Astrocyte of the spinal cord (primary cell): ENCODE measurements at regions not wholly inside any gene's neighbourhood (a gene's known extent, or its start where the extent isn't known, plus 50 kb on each side); places are given as distances from the start of the nearest gene placed in this dataset.

Experiments
- DNase-seq: peaks from one replicate; pipeline ENCODE4 v3.0.0; 2011; ENCODE audit warnings: low read depth, low spot score
- H3K4me3 ChIP-seq: 2 replicates; pipeline ENCODE4 v1.5.1; 2011; ENCODE audit warnings: low read depth, mild to moderate bottlenecking, low read length, moderate library complexity
- in situ Hi-C: cut with HindIII; loops from 2 replicates; pipeline ENCODE4 v1.10.0; 2017; ENCODE audit warnings: low sequenced_read_pairs
- TF ChIP-seq, protein P1 (sequence below): IDR thresholded peaks from 2 replicates; pipeline ENCODE4 v1.5.1; 2012; ENCODE audit warnings: low read depth, mild to moderate bottlenecking, low read length, inconsistent platforms

DNA sequence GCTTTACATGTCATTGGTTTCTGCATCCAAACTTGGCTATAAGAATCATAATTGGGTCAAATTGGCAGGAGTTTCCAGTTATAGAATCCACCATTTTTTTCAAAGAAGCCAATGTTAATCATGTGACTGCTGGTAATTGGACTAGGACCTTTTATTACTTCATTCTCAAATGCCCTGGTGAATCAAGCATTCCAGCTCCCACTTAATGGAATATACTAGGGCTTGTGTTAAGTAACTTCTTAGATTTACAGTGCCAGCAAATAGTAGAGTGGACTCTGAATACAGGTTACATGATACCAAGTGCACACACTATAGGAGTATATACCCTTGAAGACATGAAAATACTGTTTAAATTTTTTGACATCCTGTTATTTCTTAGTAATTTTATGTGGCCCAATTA lies 96.7 kb downstream of the NUDT12 start:
- in situ Hi-C loops, result no loop called here
- H3K4me3 ChIP-seq, result no peak overlapping the region
- no peak for DNase-seq
- TF ChIP-seq, protein P1, sequence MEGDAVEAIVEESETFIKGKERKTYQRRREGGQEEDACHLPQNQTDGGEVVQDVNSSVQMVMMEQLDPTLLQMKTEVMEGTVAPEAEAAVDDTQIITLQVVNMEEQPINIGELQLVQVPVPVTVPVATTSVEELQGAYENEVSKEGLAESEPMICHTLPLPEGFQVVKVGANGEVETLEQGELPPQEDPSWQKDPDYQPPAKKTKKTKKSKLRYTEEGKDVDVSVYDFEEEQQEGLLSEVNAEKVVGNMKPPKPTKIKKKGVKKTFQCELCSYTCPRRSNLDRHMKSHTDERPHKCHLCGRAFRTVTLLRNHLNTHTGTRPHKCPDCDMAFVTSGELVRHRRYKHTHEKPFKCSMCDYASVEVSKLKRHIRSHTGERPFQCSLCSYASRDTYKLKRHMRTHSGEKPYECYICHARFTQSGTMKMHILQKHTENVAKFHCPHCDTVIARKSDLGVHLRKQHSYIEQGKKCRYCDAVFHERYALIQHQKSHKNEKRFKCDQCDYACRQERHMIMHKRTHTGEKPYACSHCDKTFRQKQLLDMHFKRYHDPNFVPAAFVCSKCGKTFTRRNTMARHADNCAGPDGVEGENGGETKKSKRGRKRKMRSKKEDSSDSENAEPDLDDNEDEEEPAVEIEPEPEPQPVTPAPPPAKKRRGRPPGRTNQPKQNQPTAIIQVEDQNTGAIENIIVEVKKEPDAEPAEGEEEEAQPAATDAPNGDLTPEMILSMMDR, result no peak

DNA sequence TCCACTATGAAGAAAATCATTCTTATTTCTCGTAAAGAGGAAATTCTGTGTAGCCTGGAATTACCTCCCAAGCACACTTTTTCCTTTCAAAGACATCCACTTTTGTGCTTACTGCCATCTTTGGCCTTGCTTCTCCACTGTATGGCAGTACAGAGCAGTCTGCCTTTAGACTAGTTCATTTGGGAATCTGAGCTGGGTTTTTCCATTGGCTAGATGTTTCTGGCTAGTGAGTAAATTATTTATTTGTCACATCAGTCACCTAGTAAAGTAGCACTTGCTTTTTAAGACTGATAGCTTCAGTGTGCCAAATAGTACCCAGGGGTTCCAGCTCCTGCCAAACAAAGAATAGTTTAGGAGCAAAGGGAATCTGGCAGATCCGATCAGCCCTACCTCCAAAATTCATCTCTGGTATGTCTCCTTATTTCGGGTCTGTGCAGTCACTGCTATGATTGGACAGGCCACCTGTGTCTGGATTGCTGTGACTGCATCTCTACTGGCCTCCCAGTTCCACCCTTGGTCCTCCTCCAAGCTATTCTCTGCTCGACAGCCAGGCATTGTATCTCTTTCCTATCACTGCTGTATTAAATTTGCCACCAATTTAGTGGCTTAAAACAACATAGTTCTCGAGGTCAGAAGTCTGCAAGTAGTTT lies 97.6 kb downstream of the NUDT12 start:
- in situ Hi-C loops, result no loop called here
- no peak for DNase-seq
- TF ChIP-seq, protein P1, result peak; percentile 26
- H3K4me3 ChIP-seq, result no peak overlapping the region

DNA sequence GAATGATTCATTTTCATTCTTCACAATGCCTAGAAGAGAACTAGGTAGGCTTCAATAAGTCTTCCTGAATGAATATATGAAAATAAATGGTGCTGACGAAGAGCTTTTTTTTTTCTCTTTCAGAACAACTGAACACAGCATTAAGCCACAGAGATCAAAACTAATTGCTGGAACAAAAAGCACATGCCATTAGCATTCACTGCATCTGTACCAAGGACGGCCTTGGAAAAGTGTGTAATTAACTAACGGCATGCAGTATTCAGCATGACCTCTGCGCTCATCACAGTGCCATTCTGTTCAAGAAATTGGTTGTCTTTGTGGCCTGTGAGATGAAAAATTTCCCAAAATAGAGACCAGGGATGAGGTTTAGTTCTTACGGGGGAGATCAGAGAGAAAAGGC lies 99.3 kb downstream of the NUDT12 start:
- in situ Hi-C loops, result no loop called here
- TF ChIP-seq, protein P1, result no peak
- no peak overlapping the region for H3K4me3 ChIP-seq
- no peak for DNase-seq

DNA sequence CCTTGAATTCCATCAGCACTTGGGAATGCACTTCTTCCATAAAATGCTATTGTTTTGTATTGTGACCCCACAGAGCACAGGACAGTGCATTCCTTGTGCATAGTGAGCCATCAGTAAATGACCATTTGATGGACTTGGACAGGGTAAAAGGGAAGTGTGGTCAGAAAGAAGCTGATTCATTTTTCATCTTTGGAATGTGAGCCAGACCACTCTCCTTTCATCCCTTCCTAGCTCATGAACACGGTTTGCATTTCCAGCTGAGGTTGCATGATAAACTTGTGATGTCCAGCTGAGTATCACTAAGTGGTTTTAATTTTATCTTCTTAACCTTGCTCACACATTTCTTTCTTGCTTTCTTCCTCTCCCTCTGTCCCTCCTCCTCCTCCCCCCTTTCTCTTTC lies 101.3 kb downstream of the NUDT12 start:
- no peak overlapping the region for H3K4me3 ChIP-seq
- TF ChIP-seq, protein P1, result no peak
- DNase-seq, result peak; percentile 86
- in situ Hi-C loops, result no loop called here

DNA sequence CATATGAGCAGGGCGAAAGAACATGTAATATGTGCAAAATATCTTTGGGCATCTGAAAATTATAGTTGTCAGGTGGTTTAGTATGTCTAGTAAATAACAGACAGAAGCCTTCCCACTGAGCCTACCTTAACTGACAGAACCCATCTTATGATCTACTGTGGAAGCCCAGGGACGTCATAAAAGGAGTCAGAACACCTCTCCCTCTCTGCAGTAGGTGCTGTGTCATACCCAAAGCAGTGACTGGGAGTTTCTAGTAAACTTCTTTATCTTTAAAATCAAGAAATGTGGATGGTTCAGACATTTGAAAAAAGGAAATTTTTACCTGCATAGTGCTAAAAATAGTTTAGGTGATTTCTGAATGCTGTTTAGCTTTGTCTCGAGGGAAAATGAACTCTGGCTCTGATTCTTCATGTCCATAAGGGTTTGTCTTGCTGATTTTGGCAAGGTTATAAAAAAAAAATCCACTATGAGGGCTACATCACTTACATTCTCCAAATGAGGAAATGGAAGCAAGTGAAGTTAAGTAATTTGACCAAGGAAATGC lies 104.0 kb downstream of the NUDT12 start:
- in situ Hi-C loops, result no loop called here
- TF ChIP-seq, protein P1, result no peak
- no peak overlapping the region for H3K4me3 ChIP-seq
- no peak for DNase-seq

DNA sequence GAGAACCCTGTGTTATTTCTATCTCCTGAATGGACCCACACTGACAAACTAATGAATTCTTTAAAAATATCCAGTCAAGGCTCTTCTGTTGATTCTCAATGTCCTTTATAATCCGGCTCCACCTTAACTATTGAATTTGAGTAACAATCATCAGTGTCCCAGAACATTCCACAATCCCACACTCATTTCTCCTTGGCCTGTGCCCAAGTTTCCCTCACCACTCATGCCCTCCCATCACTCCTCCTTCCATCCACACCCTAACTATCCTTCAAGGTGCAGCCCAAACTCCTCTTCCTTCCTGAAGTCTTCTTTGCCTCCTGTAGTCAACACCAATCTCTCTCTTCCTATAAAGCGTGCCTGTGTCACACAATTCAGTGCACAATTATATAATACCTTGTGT lies 106.1 kb downstream of the NUDT12 start:
- no peak overlapping the region for H3K4me3 ChIP-seq
- in situ Hi-C loops, result no loop called here
- TF ChIP-seq, protein P1, result no peak
- DNase-seq, result no peak
